KMS-11 (cell line): ENCODE measurements at regions not wholly inside any gene's neighbourhood (a gene's known extent, or its start where the extent isn't known, plus 50 kb on each side); places are given as distances from the start of the nearest gene placed in this dataset.

Experiments used
- H2AFZ ChIP-seq: fragments of 200-600 bp; sonication (generic); 2 replicates; pipeline ENCODE4 v1.6.1; 2016; ENCODE audit warnings: antibody characterized with exemption, mixed run types, low read depth
- H3K27ac ChIP-seq: fragments of 200-600 bp; sonication (generic); 2 replicates; pipeline ENCODE4 v1.6.1; 2016; ENCODE audit warnings: mild to moderate bottlenecking, mixed run types
- H3K27me3 ChIP-seq: fragments of 200-600 bp; sonication (generic); 2 replicates; pipeline ENCODE4 v1.6.1; 2017; ENCODE audit warnings: mild to moderate bottlenecking, low read depth, mixed run types, moderate library complexity; ENCODE audit not compliant: insufficient read depth
- H3K36me3 ChIP-seq: fragments of 200-600 bp; sonication (generic); 2 replicates; pipeline ENCODE4 v1.6.1; 2017; ENCODE audit warnings: mild to moderate bottlenecking, mixed run types; ENCODE audit not compliant: insufficient read depth
- H3K4me1 ChIP-seq: fragments of 200-600 bp; sonication (generic); 2 replicates; pipeline ENCODE4 v1.6.1; 2016; ENCODE audit warnings: mild to moderate bottlenecking, low read depth, mixed run types; ENCODE audit not compliant: poor library complexity, severe bottlenecking
- H3K4me2 ChIP-seq: fragments of 200-600 bp; sonication (generic); 2 replicates; pipeline ENCODE4 v1.7.0; 2016; ENCODE audit warnings: mild to moderate bottlenecking, mixed run types
- H3K4me3 ChIP-seq: fragments of 200-600 bp; sonication (generic); IDR thresholded peaks from 2 replicates; pipeline ENCODE4 v1.6.1; 2017; ENCODE audit warnings: low read depth, low read length, mixed read lengths; ENCODE audit not compliant: insufficient read depth
- H3K79me2 ChIP-seq: fragments of 200-600 bp; sonication (generic); 2 replicates; pipeline ENCODE4 v1.6.1; 2016; ENCODE audit warnings: low read depth, mixed run types; ENCODE audit not compliant: insufficient read depth
- H3K9ac ChIP-seq: fragments of 200-600 bp; sonication (generic); 2 replicates; pipeline ENCODE4 v1.6.1; 2016; ENCODE audit warnings: mild to moderate bottlenecking, mixed run types
- H4K20me1 ChIP-seq: fragments of 200-600 bp; sonication (generic); 2 replicates; pipeline ENCODE4 v1.6.1; 2016; ENCODE audit warnings: mild to moderate bottlenecking, mixed run types; ENCODE audit not compliant: insufficient read depth
- TF ChIP-seq, protein P1 (sequence below): fragments of 200-600 bp; sonication (generic); conservative IDR thresholded peaks from 2 replicates; pipeline ENCODE4 v1.6.1; 2017; ENCODE audit warnings: low read depth, mild to moderate bottlenecking, antibody characterized with exemption, low read length, moderate library complexity, mixed read lengths

DNA sequence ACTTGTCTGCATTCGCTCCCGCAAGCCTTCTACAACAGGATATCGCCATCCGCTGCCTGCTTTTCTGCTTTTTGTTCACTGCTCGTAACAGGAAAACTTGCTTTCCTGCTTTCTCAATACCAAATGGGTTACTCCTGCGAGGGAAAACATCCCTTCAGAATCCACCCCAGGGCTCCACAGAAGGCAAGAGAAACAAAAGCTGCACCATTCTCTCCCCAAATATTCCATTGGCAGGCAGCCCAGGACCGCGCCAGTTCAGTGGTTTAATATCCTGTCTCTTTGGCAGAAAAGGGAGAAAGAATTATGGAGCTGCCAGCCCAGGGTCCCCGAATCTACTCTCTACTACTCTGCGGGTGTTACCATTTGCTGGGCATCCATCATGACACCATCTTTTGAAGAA is 84.7 kb upstream of the DOCK9 start:
- H3K27ac ChIP-seq: no peak overlapping the region
- H4K20me1 ChIP-seq: no peaks in the 10 kb centered on the region
- no peak overlapping the region for H3K4me2 ChIP-seq
- TF ChIP-seq, protein P1, sequence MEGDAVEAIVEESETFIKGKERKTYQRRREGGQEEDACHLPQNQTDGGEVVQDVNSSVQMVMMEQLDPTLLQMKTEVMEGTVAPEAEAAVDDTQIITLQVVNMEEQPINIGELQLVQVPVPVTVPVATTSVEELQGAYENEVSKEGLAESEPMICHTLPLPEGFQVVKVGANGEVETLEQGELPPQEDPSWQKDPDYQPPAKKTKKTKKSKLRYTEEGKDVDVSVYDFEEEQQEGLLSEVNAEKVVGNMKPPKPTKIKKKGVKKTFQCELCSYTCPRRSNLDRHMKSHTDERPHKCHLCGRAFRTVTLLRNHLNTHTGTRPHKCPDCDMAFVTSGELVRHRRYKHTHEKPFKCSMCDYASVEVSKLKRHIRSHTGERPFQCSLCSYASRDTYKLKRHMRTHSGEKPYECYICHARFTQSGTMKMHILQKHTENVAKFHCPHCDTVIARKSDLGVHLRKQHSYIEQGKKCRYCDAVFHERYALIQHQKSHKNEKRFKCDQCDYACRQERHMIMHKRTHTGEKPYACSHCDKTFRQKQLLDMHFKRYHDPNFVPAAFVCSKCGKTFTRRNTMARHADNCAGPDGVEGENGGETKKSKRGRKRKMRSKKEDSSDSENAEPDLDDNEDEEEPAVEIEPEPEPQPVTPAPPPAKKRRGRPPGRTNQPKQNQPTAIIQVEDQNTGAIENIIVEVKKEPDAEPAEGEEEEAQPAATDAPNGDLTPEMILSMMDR: no peak
- no peak overlapping the region for H3K9ac ChIP-seq
- no peak overlapping the region for H3K4me3 ChIP-seq
- H3K36me3 ChIP-seq: no peaks in the 10 kb centered on the region
- H3K27me3 ChIP-seq: no peaks in the 10 kb centered on the region
- no peak overlapping the region for H2AFZ ChIP-seq
- H3K79me2 ChIP-seq: no peaks in the 10 kb centered on the region
- H3K4me1 ChIP-seq: peaks cover 8% of the 10 kb centered on the region

DNA sequence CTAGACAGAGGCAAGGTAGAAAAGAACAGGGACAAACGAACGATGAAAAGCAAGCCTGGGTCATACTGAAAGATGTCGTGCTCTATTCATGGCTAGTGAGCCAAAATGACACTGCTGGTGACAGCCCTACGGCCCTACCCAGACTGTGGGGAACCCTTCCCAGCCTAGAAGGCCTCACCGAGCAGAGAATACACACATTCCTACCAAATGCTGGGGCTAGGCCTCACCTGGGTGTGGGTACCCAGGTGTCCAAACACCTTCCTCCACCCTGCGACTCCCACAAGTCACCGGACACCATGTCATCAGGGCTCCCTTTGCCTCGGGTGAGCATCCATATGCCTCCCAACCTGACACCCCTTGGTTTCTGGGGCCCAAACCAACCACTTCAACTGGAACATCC is 85.3 kb upstream of the DOCK9 start:
- no peaks in the 10 kb centered on the region for H3K36me3 ChIP-seq
- no peak overlapping the region for H3K4me3 ChIP-seq
- no peak overlapping the region for H3K4me2 ChIP-seq
- TF ChIP-seq, protein P1: no peak
- no peak overlapping the region for H3K9ac ChIP-seq
- no peak overlapping the region for H3K27ac ChIP-seq
- H3K79me2 ChIP-seq: no peaks in the 10 kb centered on the region
- no peak overlapping the region for H2AFZ ChIP-seq
- H3K4me1 ChIP-seq: peaks cover 8% of the 10 kb centered on the region
- no peaks in the 10 kb centered on the region for H4K20me1 ChIP-seq
- no peaks in the 10 kb centered on the region for H3K27me3 ChIP-seq

DNA sequence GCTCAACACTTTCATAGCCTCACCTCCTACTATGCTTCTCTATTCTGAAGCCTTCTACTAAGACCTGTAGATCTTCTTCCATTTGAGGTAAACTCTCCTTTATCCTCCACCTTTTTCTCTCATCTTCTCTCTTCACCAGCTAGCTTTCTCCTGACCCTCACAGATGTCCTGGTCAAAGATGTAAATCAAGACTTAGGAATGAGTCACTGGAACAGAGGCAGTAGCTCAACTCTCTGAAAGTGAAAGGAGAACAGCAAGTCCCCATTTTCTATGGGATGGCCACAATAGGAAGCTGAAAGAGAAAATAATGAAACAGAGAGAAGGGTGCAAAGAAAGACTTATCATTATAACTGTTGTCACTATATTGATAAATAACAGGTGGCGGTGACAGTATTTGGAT is 86.1 kb upstream of the DOCK9 start:
- Histone ChIP-seq H3K36me3 (no peaks in the 10 kb centered on the region), H3K4me3 (no peak overlapping the region), H3K4me1 (peaks cover 8% of the 10 kb centered on the region), H2AFZ (no peak overlapping the region), H3K4me2 (no peak overlapping the region), H3K27me3 (no peaks in the 10 kb centered on the region), H3K9ac (no peak overlapping the region), H3K27ac (no peak overlapping the region), H4K20me1 (no peaks in the 10 kb centered on the region), H3K79me2 (no peaks in the 10 kb centered on the region)
- TF ChIP-seq, protein P1: no peak

DNA sequence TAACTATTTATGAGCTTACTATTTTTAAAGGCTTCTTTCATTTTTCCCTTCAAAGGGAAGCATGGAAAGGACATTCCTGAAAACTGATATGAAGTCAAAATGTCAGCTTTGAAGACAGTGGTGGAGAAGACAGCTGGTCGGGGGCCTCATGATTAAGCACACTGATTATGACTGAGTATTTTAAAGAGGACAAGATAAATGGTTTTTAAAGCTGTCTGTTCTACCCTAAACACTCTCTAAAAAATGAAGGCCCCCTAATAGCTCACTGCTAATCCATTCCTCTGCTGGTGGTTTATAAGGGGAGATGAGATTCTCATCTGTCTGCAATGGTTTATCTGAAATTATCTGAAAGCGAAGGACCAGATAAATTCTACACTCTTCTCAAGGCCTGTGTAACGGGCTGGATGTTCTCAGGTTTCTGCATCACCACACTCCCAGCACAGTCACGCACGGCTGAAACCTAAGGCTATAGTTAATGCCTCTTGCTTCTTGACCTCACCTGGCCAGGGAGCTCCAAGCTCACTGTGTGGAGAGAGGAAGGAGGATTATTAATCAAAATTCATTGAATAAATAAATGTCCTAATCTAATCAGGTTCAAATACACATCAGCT is 86.9 kb upstream of the DOCK9 start:
- TF ChIP-seq, protein P1: no peak
- Histone ChIP-seq H3K27me3 (no peaks in the 10 kb centered on the region), H3K79me2 (no peaks in the 10 kb centered on the region), H4K20me1 (no peaks in the 10 kb centered on the region), H3K4me1 (peaks cover 8% of the 10 kb centered on the region), H3K4me3 (no peak overlapping the region), H2AFZ (no peak overlapping the region), H3K9ac (no peak overlapping the region), H3K4me2 (no peak overlapping the region), H3K27ac (no peak overlapping the region), H3K36me3 (no peaks in the 10 kb centered on the region)
